Colon (tissue), 2 donors: ENCODE measurements at regions not wholly inside any gene's neighbourhood (a gene's known extent, or its start where the extent isn't known, plus 50 kb on each side); places are given as distances from the start of the nearest gene placed in this dataset.
"Not testable (repeated sequence)": the region's sequence is repeated elsewhere in the genome, so short reads cannot be mapped to it uniquely, and the experiment has no call there.

Experiments
- FAIRE-seq: peaks from 2 replicates; lab custom pipeline; 2012; peaks lifted over from hg19 to GRCh38; lab: Jason Lieb, UNC
- donor health status: control.
- donor health status: control.

GRCh38 chr4:43435291-43435690, 542.8 kb downstream of the GRXCR1 start:
- FAIRE-seq: no peak

- FAIRE-seq: no peak
Observed at GRCh38 chr4:43452948-43453347, 560.4 kb downstream of the GRXCR1 start.

GRCh38 chr4:43456383-43456782, 563.9 kb downstream of the GRXCR1 start:
- FAIRE-seq: no peak

GRCh38 chr4:43457866-43458265, 565.4 kb downstream of the GRXCR1 start:
- FAIRE-seq: no peak

- no peak for FAIRE-seq
Observed at GRCh38 chr4:43458293-43458692, 565.8 kb downstream of the GRXCR1 start.

GRCh38 chr4:43471950-43472349, 579.4 kb downstream of the GRXCR1 start:
- FAIRE-seq: no peak

GRCh38 chr4:43481526-43481925, 589.0 kb downstream of the GRXCR1 start:
- FAIRE-seq: no peak

- FAIRE-seq: no peak
Observed at GRCh38 chr4:43485196-43485595, 592.7 kb downstream of the GRXCR1 start.

- FAIRE-seq: no peak
Observed at GRCh38 chr4:43496188-43496587, 603.7 kb downstream of the GRXCR1 start.

- FAIRE-seq: no peak
Observed at GRCh38 chr4:43496602-43497001, 604.1 kb downstream of the GRXCR1 start.

GRCh38 chr4:43505823-43506222, 613.3 kb downstream of the GRXCR1 start:
- FAIRE-seq: not testable (repeated sequence)

- no peak for FAIRE-seq
Observed at GRCh38 chr4:43512253-43512652, 619.7 kb downstream of the GRXCR1 start.

- no peak for FAIRE-seq
Observed at GRCh38 chr4:43525646-43526045, 633.1 kb downstream of the GRXCR1 start.

GRCh38 chr4:43547561-43547960, 655.0 kb downstream of the GRXCR1 start:
- no peak for FAIRE-seq

GRCh38 chr4:43550981-43551627, 658.6 kb downstream of the GRXCR1 start:
- no peak for FAIRE-seq

- FAIRE-seq: no peak
Observed at GRCh38 chr4:43556262-43556661, 663.7 kb downstream of the GRXCR1 start.

GRCh38 chr4:43560047-43560446, 667.5 kb downstream of the GRXCR1 start:
- no peak for FAIRE-seq

- no peak for FAIRE-seq
Observed at GRCh38 chr4:43564107-43564506, 671.6 kb downstream of the GRXCR1 start.

GRCh38 chr4:43564591-43564990, 672.1 kb downstream of the GRXCR1 start:
- no peak for FAIRE-seq

- no peak for FAIRE-seq
Observed at GRCh38 chr4:43567644-43568043, 675.1 kb downstream of the GRXCR1 start.

- FAIRE-seq: no peak
Observed at GRCh38 chr4:43586813-43587212, 694.3 kb downstream of the GRXCR1 start.

GRCh38 chr4:43587758-43588157, 695.2 kb downstream of the GRXCR1 start:
- FAIRE-seq: no peak

GRCh38 chr4:43607400-43607799, 714.9 kb downstream of the GRXCR1 start:
- no peak for FAIRE-seq

- no peak for FAIRE-seq
Observed at GRCh38 chr4:43607827-43608461, 715.4 kb downstream of the GRXCR1 start.
